ENCODE measurements at regions not wholly inside any gene's neighbourhood (a gene's known extent, or its start where the extent isn't known, plus 50 kb on each side); places are given as distances from the start of the nearest gene placed in this dataset.

DNA sequence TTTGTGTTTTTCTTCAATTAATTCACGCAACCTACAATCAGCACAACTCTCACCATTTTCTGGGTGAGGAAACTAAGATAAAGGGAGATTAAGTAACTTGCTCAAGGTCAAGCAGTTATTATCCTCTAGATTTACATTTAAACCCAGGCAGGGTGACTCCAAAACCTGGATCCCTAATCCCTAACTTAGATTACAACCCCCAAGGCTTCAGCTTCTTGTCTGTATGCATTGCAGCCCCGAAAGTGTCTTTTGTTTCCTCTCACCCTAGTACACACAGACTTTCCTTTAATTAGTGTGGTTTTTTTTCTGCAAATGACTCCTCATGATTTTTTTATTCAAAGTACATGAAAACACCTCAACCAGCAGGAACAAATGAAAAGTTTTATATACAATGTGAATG is 748.6 kb upstream of the ADGRL2 start:
- Histone ChIP-seq H3K27ac (no peak overlapping the region), H3K9me3 (no peaks in the 10 kb centered on the region), H3K36me3 (no peaks in the 10 kb centered on the region), H3K27me3 (no peaks in the 10 kb centered on the region), H3K4me3 (no peak overlapping the region), H3K4me1 (no peaks in the 10 kb centered on the region)
- no peak for DNase-seq (ENCODE audit: low spot score)
- TF ChIP-seq, protein P1, sequence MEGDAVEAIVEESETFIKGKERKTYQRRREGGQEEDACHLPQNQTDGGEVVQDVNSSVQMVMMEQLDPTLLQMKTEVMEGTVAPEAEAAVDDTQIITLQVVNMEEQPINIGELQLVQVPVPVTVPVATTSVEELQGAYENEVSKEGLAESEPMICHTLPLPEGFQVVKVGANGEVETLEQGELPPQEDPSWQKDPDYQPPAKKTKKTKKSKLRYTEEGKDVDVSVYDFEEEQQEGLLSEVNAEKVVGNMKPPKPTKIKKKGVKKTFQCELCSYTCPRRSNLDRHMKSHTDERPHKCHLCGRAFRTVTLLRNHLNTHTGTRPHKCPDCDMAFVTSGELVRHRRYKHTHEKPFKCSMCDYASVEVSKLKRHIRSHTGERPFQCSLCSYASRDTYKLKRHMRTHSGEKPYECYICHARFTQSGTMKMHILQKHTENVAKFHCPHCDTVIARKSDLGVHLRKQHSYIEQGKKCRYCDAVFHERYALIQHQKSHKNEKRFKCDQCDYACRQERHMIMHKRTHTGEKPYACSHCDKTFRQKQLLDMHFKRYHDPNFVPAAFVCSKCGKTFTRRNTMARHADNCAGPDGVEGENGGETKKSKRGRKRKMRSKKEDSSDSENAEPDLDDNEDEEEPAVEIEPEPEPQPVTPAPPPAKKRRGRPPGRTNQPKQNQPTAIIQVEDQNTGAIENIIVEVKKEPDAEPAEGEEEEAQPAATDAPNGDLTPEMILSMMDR (IDR thresholded peaks at IDR 0.05), result no peak

- Histone ChIP-seq H3K27ac (no peak overlapping the region), H3K27me3 (no peaks in the 10 kb centered on the region), H3K36me3 (no peaks in the 10 kb centered on the region), H3K4me1 (no peaks in the 10 kb centered on the region), H3K4me3 (no peak overlapping the region), H3K9me3 (no peaks in the 10 kb centered on the region)
- TF ChIP-seq, protein P1 (IDR thresholded peaks at IDR 0.05), result no peak
- DNase-seq (ENCODE audit: low spot score), result no peak
These were observed 750.3 kb upstream of the ADGRL2 start for GRCh38 chr1:81050390-81050789.

GRCh38 chr1:81044708-81045107 is 756.0 kb upstream of the ADGRL2 start:
- Histone ChIP-seq H3K4me3 (no peak overlapping the region), H3K4me1 (no peaks in the 10 kb centered on the region), H3K27me3 (no peaks in the 10 kb centered on the region), H3K27ac (peak overlapping the region in 1 of 2 donors; percentile 47), H3K9me3 (no peaks in the 10 kb centered on the region), H3K36me3 (no peaks in the 10 kb centered on the region)
- DNase-seq (ENCODE audit: low spot score), result no peak
- TF ChIP-seq, protein P1 (IDR thresholded peaks at IDR 0.05), result no peak

- H3K36me3 ChIP-seq, result no peaks in the 10 kb centered on the region
- H3K4me1 ChIP-seq, result no peaks in the 10 kb centered on the region
- H3K27ac ChIP-seq, result no peak overlapping the region
- H3K4me3 ChIP-seq, result no peak overlapping the region
- no peaks in the 10 kb centered on the region for H3K27me3 ChIP-seq
- H3K9me3 ChIP-seq, result no peaks in the 10 kb centered on the region
- DNase-seq (ENCODE audit: low spot score), result no peak
- TF ChIP-seq, protein P1 (IDR thresholded peaks at IDR 0.05), result no peak
These were observed 758.5 kb upstream of the ADGRL2 start for GRCh38 chr1:81042225-81042624.

DNA sequence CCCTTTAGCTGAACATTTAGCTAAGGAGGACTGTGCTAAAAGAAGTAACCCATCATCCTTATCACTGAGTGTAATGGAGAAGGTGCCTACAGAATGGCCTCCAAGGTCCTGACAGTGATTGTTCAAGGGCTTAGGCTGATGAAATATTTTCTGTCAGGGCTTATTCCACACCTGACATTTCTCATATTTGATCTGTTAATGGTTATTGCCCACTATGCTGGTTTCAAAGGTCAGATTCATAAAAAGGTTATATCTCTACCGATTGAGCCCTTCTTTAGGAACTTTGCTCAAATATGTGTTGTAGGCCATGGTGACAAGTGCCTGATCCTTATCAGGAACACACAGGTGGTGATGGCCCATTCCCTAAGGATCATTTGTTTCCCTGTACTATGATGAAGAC is 766.4 kb upstream of the ADGRL2 start:
- no peaks in the 10 kb centered on the region for H3K36me3 ChIP-seq
- no peak overlapping the region for H3K27ac ChIP-seq
- H3K4me3 ChIP-seq, result no peak overlapping the region
- no peak for DNase-seq (ENCODE audit: low spot score)
- H3K4me1 ChIP-seq, result no peaks in the 10 kb centered on the region
- H3K9me3 ChIP-seq, result no peaks in the 10 kb centered on the region
- no peaks in the 10 kb centered on the region for H3K27me3 ChIP-seq
- TF ChIP-seq, protein P1 (IDR thresholded peaks at IDR 0.05), result no peak

GRCh38 chr1:81032973-81033425 is 767.7 kb upstream of the ADGRL2 start:
- no peaks in the 10 kb centered on the region for H3K4me1 ChIP-seq
- no peaks in the 10 kb centered on the region for H3K36me3 ChIP-seq
- DNase-seq (ENCODE audit: low spot score), result no peak
- H3K27me3 ChIP-seq, result no peaks in the 10 kb centered on the region
- no peak overlapping the region for H3K27ac ChIP-seq
- H3K4me3 ChIP-seq, result no peak overlapping the region
- no peaks in the 10 kb centered on the region for H3K9me3 ChIP-seq
- TF ChIP-seq, protein P1 (IDR thresholded peaks at IDR 0.05), result no peak

Data from right atrium auricular region (tissue), 2 donors.